DND-41 (cell line): ENCODE measurements at regions not wholly inside any gene's neighbourhood (a gene's known extent, or its start where the extent isn't known, plus 50 kb on each side); places are given as distances from the start of the nearest gene placed in this dataset.

ENCODE experiments used
- ATAC-seq: fragments of 200-7000 bp; cut with Tn5 transposase; 3 replicates; pipeline ENCODE4 v1.9.1; 2021; ENCODE audit warnings: low read depth; ENCODE audit not compliant: insufficient read depth
- DNase-seq: peaks from one replicate; pipeline ENCODE4 v3.0.0-alpha.2; 2020
- H2AFZ ChIP-seq: 2 replicates; pipeline ENCODE4 v1.6.0; 2012; ENCODE audit warnings: low read depth, low read length
- H3K27ac ChIP-seq: 2 replicates; pipeline ENCODE4 v1.5.1; 2012; ENCODE audit warnings: low read length, inconsistent platforms
- H3K27me3 ChIP-seq: fragments of 200-600 bp; sonication (generic); 2 replicates; pipeline ENCODE4 v1.6.0; 2012; ENCODE audit warnings: low read length, mild to moderate bottlenecking, inconsistent platforms; ENCODE audit not compliant: insufficient read depth, poor library complexity
- H3K36me3 ChIP-seq: 2 replicates; pipeline ENCODE4 v1.5.1; 2012; ENCODE audit warnings: low read length, inconsistent platforms; ENCODE audit not compliant: insufficient read depth
- H3K4me1 ChIP-seq: 2 replicates; pipeline ENCODE4 v1.5.1; 2012; ENCODE audit warnings: mild to moderate bottlenecking, low read length; ENCODE audit not compliant: insufficient read depth
- H3K4me2 ChIP-seq: 2 replicates; pipeline ENCODE4 v1.6.0; 2012; ENCODE audit warnings: mild to moderate bottlenecking, moderate library complexity, low read length, inconsistent platforms; ENCODE audit not compliant: insufficient read depth
- H3K4me3 ChIP-seq, 2 experiments: fragments of 200-600 bp in 1 of 2; shearing (Covaris generic) in 1 of 2; 2 replicates each; pipeline ENCODE4 v1.5.1; 2012 to 2016; ENCODE audit warnings: inconsistent platforms in 2 of 2, low read length in 2 of 2, mild to moderate bottlenecking in 2 of 2, low read depth in 1 of 2, moderate library complexity in 1 of 2
- H3K79me2 ChIP-seq: 2 replicates; pipeline ENCODE4 v1.6.0; 2012; ENCODE audit warnings: low read length, inconsistent platforms; ENCODE audit not compliant: insufficient read depth
- H3K9ac ChIP-seq: 2 replicates; pipeline ENCODE4 v1.6.0; 2012; ENCODE audit warnings: low read depth, mild to moderate bottlenecking, inconsistent platforms, low read length, moderate library complexity
- H3K9me3 ChIP-seq: 2 replicates; pipeline ENCODE4 v1.5.1; 2012; ENCODE audit warnings: low read length, moderate library complexity, mild to moderate bottlenecking, inconsistent platforms; ENCODE audit not compliant: insufficient read depth, severe bottlenecking
- H4K20me1 ChIP-seq: 2 replicates; pipeline ENCODE4 v1.6.0; 2012; ENCODE audit warnings: low read length; ENCODE audit not compliant: insufficient read depth
- CTCF ChIP-seq: IDR thresholded peaks from 2 replicates; pipeline ENCODE4 v1.5.1; 2012; ENCODE audit warnings: borderline replicate concordance, low read length, moderate library complexity, mild to moderate bottlenecking; ENCODE audit not compliant: poor library complexity, severe bottlenecking; ENCODE audit errors: extremely low read depth
- EZH2 ChIP-seq: IDR thresholded peaks from 3 replicates; pipeline ENCODE4 v1.6.1; 2012; ENCODE audit warnings: borderline replicate concordance, low read depth, mild to moderate bottlenecking, moderate library complexity, low read length, inconsistent platforms; ENCODE audit not compliant: severe bottlenecking

- no peaks in the 10 kb centered on the region for H3K36me3 ChIP-seq
- H3K27ac ChIP-seq, result no peak overlapping the region
- H3K9ac ChIP-seq, result no peak overlapping the region
- no peak for DNase-seq
- no peaks in the 10 kb centered on the region for H3K79me2 ChIP-seq
- H3K4me3 ChIP-seq, result no peak overlapping the region
- H3K4me1 ChIP-seq, result no peaks in the 10 kb centered on the region
- TF ChIP-seq CTCF (no peak), EZH2 (no peak)
- no peaks in the 10 kb centered on the region for H4K20me1 ChIP-seq
- H2AFZ ChIP-seq, result no peak overlapping the region
- no peak for ATAC-seq
- no peaks in the 10 kb centered on the region for H3K9me3 ChIP-seq
- no peak overlapping the region for H3K4me2 ChIP-seq
- H3K27me3 ChIP-seq, result no peaks in the 10 kb centered on the region
These were observed 844.2 kb downstream of the JRKL start for GRCh38 chr11:97234016-97234415.

GRCh38 chr11:97237151-97237550, 847.3 kb downstream of the JRKL start:
- Histone ChIP-seq H3K9me3 (no peaks in the 10 kb centered on the region), H3K4me2 (no peak overlapping the region), H4K20me1 (no peaks in the 10 kb centered on the region), H3K4me3 (no peak overlapping the region), H3K79me2 (no peaks in the 10 kb centered on the region), H3K4me1 (no peaks in the 10 kb centered on the region), H3K27ac (no peak overlapping the region), H2AFZ (no peak overlapping the region), H3K36me3 (no peaks in the 10 kb centered on the region), H3K9ac (no peak overlapping the region), H3K27me3 (no peaks in the 10 kb centered on the region)
- TF ChIP-seq EZH2, result no peak
- TF ChIP-seq CTCF, result no peak
- DNase-seq (no peak), ATAC-seq (no peak)

- Histone ChIP-seq H3K36me3 (no peaks in the 10 kb centered on the region), H3K9ac (no peak overlapping the region), H3K79me2 (no peaks in the 10 kb centered on the region), H3K4me3 (no peak overlapping the region), H3K27me3 (no peaks in the 10 kb centered on the region), H3K4me1 (no peaks in the 10 kb centered on the region), H3K27ac (no peak overlapping the region), H4K20me1 (no peaks in the 10 kb centered on the region), H3K4me2 (no peak overlapping the region), H3K9me3 (no peaks in the 10 kb centered on the region), H2AFZ (no peak overlapping the region)
- TF ChIP-seq EZH2 (no peak), CTCF (no peak)
- no peak for ATAC-seq
- no peak for DNase-seq
These were observed 857.8 kb downstream of the JRKL start for GRCh38 chr11:97247601-97248000.

GRCh38 chr11:97254790-97255189, 865.0 kb downstream of the JRKL start:
- TF ChIP-seq EZH2 (no peak), CTCF (no peak)
- no peaks in the 10 kb centered on the region for H3K9me3 ChIP-seq
- H2AFZ ChIP-seq, result no peak overlapping the region
- H3K4me1 ChIP-seq, result no peaks in the 10 kb centered on the region
- no peak for DNase-seq
- H3K4me2 ChIP-seq, result no peak overlapping the region
- no peaks in the 10 kb centered on the region for H3K36me3 ChIP-seq
- H3K27ac ChIP-seq, result no peak overlapping the region
- H4K20me1 ChIP-seq, result no peaks in the 10 kb centered on the region
- H3K9ac ChIP-seq, result no peak overlapping the region
- no peak overlapping the region for H3K4me3 ChIP-seq
- no peak for ATAC-seq
- H3K79me2 ChIP-seq, result no peaks in the 10 kb centered on the region
- H3K27me3 ChIP-seq, result no peaks in the 10 kb centered on the region
